GDM1 (cell line): ENCODE measurements at regions not wholly inside any gene's neighbourhood (a gene's known extent, or its start where the extent isn't known, plus 50 kb on each side); places are given as distances from the start of the nearest gene placed in this dataset.
A peak's percentile ranks its signal among the peaks of the same experiment; 100 is the strongest.
"Not testable (repeated sequence)": the region's sequence is repeated elsewhere in the genome, so short reads cannot be mapped to it uniquely, and the experiment has no call there.

Source experiments
- DNase-seq: peaks from one replicate; lab custom pipeline; 2025; lab: John Stamatoyannopoulos, UW

DNA sequence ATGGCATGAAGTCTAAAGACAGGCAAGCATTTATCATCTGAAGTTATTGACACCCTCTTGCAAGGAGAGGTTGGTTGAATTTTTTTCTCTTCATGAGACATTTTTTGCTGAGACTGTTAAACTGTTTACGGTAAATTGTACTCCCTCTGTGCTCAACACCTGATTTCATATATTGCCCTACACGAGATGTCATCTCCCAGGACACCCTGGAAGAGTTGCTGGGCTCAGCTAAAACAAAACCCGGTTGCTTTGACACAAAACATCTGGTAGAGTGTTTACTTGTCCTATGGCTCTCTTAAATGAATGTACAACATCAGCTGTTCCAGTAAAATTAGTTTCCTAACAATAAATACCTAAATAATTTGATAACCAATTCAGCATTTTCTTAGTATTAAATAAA lies 533.8 kb downstream of the SOCS6 start:
- DNase-seq, result no peak

DNA sequence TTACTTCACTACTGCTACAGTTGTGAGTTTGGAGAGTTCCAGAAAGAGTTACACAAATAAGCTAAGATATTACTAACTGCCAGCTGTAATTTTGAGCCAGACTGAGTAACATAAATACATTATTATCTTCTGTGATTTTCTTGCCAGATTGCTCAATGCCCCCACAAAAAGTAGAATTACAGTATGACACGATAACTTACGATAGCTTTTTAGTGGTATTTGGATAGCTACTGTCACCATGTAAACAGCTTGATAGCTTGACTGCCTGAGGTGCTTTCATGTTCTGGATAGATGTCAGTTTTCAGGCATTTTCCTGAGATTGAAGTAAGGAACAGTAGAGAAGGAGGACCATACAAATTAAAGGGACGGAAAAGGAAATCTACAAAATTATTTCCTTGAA lies 533.3 kb downstream of the SOCS6 start:
- DNase-seq, result no peak

DNA sequence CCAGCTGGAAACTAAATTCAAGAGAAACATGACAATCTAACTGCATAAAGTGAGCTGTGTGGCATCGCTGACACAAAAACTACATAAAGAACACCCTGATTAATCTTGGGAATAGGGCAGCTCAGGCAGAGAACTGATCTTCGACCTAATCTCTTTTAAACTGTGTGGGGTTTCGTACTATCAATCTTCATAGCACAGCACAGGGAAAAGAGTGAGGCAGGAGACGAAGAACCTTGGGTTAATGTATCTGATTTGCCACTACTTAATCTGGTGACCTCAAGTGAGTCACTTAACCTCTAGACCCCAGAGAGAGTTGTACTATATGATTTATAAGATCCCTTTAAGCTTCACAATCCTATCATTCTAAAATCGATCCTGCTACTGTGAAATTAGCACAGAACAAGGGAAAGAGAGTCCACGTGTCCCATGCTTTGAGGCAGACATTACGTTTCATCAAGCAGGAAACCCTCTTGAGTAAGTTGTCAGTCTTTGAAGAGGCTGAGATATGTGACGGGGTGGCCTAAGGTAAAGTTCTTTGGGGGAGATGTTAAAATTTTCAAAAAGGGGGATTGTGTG lies 519.7 kb downstream of the SOCS6 start:
- no peak for DNase-seq

DNA sequence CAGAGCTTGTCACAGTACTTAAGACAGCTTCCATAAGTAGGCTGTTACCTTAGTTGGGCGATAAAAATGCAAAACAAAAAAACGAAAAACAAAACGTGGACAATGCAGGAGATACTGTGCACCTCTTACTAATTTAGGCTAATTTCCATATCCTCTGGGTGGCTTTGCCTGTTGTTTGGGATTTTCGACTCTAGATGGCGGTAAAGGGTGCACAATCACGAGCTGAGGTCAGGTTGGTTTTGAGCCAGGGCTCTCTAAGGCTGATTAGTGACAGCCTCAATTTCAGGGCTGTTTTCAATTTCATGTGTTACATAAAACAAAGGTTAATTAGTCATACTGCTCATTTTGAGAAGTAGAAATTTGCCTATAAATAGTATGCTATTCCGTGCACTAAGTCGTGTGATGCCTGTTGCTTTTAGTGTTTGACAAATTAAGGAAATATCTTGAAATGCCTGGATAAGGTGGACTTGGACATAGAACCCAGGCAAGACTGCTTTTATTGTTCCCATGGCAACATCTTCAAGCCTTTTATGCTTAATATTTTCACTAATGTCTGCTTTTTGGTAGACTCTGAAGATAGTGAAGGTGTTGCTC lies 493.1 kb downstream of the SOCS6 start:
- DNase-seq, result peak; percentile 44

DNA sequence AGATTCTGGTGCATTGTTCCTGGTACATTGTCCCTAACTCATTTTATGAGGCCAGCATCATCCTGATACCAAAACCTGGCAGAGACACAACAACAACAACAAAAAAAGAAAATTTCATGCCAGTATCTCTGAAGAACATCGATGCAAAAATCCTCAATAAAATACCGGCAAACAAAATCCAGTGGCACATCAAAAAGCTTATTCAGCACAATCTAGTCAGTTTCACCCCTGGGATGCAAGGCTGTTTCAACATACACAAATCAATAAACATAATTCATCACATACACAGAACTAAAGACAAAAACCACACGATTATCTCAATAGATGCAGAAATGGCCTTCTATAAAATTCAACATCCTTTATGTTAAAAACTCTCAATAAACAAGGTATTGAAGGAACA lies 477.4 kb downstream of the SOCS6 start:
- not testable (repeated sequence) for DNase-seq

DNA sequence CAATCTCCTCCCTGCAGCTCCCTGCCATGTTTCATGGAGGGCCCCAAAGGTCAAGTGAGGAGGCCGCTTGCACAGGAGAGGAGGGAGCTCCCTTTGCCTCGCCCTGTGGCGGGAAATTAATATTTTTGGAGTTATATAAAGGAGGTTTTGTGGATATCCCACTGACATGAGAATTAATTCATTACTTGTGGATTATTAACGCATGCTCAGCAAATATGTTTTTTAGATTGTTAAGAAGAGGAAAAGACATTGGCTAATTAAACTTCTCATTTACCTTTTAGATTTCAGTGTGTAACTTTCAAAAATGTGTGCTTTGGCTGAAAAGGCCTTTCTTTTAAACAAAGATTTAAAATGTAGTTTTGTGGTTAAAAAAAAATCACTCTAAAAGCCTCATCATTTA lies 474.0 kb downstream of the SOCS6 start:
- no peak for DNase-seq

DNA sequence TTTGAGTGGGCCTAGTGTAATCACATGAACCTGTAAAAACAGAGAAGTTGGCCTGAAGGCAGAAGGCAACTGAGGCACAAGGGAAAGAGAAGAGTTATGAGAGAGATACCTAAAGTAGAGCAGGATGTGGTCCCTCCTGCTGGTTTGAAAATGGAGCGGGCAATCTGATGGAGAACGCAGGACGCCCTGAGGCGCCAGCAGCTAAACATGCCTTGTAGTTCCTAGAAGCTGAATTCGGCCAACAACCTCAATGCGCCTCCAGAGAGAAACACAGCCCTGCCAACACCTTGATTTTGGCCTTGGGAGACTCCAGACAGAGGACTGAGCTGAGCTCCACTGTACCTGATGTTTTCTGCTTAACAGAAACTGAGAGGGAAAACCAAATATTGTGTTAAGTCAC lies 469.9 kb downstream of the SOCS6 start:
- DNase-seq, result no peak

DNA sequence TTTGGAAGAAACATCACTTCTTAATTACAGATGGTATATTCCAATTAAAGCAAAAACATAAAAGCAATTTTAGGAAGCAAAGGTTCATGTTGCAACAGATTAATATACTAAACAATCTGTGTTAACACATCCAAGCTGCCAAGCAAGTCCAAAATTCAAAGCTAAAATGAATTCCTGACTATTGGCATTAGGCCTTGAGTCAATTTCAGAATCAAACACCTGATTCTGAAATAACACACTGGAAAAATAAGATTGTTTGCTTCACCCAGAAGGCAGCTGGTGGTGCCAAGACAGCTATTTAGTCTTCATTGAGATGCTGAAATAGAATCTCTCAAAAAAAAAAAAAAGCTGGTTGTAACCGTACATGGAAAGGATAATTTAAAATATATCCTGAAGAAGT lies 465.6 kb downstream of the SOCS6 start:
- DNase-seq, result no peak

DNA sequence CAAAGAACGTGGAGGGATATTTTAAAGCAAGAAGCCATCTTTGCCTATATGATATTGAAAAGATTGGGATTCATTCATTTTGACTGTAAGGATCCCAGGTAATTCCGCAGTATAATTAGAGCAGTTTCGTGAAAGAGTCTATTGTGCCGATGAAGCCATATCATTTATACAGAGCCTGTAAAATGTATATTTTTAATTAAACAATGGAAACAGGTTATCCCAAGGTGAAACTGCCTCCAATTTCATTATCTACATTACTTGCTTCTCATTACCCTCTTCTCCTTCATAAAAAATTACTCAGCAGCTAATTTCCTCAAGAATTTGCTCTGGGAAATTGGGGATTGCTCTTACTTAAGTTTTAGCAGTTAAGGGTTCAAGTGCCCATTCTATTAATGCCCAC lies 444.1 kb downstream of the SOCS6 start:
- no peak for DNase-seq

DNA sequence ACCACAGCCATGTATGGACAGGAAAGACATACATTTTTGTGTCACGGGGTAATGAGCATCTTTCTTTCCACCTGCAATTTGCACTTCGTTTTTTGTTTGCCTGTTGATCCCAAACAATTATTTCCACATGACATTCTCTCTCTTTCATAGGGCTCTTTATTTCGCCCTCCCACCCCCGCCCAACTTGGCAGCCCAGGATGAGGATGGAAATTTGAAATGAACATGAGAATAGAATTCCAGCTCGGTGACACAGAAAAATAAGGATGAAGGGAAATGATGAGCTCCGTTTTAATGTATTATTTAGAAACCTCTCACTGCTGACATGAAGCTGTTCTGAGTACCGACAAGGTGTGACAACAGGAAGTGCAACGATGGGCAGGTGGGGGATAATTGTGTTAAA lies 443.3 kb downstream of the SOCS6 start:
- no peak for DNase-seq

DNA sequence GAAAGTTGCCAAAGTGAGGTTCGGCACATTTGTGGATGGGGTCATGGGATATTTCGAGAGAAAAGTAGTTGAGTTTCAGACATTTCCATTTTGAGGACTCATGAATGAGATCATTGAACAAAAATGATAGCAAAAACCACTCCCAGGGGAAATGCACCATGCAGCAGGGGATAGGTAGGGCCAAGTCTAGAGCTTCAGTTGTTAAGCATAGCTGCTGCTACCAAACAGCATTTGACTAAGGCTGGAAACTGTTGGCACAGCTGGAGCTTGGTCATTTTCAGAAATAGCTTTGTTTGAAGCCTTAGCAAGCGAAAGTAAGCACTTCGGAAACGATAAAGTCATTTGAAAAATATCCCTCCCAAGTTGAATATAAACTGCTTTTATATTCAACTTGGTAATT lies 431.8 kb downstream of the SOCS6 start:
- no peak for DNase-seq

DNA sequence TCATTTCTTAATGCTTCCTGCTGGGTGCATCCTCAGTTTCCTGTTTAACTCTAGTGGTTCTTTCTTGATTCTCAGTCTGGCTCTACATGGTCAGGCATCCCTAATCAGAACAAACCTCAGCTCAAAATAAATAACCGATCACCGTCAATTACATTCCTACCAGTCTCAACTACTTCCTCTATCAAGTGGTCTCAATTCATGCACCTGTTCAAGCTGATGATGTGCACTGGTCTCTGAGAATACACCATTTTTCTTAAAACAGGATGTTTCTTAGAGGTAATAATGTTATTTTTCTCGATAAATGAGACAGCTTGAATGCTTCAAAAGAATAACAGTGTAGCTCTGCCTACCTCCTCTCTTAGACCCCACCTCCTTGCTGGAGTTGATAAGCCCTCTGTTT lies 420.9 kb downstream of the SOCS6 start:
- no peak for DNase-seq

DNA sequence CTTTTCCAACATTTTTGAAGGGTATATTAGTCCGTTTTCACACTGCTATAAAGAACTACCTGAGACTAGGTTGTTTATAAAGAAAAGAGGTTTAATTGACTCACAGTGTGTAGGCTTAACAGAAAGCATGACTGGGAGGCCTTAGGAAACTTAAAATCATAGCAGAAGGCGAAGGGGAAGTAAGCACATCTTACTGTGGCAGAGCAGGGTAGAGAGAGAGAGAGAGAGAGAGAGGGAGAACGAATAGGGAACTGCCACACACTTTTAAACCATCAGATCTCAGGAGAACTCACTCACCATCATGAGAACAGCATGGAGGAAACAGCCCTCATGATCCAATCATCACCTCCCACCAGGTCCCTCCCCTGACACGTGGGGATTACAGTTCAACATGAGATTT lies 420.3 kb downstream of the SOCS6 start:
- no peak for DNase-seq

DNA sequence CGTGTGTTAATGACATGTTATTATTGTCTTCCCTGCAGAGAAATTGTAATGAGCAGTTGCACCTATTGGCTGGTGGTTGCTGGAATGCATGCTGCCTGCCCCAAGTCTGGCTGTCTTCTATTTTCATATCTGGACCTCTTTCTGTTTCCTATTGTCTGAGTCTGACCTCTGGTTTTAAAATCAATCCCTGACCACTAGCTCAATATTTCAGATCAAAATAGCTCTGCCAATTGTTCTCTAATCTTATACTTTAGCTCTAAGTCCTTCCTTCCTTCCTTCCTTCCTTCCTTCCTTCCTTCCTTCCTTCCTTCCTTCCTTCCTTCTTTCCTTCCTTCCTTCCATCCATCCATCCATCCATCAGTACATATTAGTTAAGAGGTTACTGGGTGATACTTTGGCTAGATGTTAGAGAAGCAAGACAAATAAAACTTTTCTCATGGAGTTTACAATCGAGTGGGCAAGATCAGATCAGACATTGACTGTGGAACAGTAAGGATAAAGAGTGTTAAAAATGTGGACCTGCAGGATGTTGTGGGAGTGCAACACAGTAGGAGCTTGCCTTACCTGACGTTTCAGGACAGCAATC lies 417.1 kb downstream of the SOCS6 start:
- DNase-seq, result no peak

DNA sequence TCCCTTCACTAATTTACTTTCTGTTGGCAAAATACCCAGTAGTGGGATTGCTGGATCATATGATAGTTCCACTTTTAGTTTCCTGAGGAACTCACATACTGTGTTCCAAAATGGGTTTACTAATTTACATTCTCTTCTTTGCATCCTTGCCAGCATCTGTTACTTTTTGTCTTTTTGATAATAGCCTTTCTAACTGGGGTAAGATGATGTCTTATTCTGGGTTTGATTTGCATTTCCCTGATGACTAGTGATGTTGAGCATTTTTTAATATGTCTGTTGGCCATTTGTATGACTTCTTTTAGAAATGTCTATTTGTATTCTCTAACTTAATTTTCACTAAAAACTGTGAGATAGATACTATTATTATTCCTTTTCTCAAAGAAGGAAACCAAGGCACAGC lies 411.7 kb downstream of the SOCS6 start:
- DNase-seq, result no peak

DNA sequence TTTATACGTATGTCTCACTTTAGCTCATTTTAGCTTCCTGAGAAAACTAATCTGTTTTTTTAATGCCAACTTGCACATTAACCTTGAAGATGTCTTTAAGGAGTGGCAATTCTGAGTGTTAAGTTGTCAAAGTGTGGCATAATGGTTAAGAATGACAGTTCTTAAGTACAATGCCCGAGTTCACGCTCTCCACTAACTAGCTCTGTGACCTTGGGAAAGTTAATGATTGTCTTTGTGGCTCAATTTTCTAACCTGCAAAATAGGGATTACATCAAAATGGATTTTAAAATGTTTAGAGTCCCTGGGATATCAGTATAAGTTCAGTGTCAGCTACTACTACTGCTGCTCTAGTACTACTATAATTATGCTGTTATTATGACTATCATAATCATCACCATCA lies 409.7 kb downstream of the SOCS6 start:
- DNase-seq, result no peak

DNA sequence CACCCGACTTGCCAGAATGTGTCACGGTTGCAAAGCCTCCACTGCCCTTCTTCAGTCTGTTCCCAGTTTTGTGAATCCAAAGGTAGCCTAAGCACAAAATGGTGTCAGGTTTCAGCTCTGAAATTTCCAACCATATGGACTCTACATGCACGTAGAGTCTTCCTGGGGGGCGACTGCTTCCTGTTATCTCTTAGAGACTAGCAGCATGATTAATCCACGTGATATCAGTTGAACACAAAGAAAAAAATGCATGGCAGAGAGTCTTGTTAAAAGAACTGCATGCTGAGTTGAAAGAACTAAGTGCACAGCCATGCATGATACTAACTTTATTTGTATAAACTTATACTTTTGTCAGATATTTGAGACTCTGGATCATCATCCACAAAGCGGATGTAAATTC lies 404.4 kb downstream of the SOCS6 start:
- no peak for DNase-seq

DNA sequence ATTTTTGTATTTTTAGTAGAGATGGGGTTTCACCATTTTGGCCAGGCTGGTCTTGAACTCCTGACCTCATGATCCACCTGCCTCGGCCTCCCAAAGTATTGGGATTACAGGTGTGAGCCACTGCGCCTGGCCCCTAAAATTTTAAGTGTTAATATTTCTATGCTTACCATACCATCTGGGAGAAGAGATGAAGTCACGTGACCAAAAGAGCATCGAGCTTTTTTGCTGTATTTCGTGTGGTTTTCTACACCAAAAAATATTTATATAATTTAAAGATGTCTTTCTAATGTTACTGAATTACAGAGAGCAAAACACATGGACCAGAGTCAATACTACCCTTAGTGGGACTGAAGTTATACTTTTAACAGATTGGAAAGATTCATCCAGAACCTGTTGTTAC lies 400.9 kb downstream of the SOCS6 start:
- not testable (repeated sequence) for DNase-seq

DNA sequence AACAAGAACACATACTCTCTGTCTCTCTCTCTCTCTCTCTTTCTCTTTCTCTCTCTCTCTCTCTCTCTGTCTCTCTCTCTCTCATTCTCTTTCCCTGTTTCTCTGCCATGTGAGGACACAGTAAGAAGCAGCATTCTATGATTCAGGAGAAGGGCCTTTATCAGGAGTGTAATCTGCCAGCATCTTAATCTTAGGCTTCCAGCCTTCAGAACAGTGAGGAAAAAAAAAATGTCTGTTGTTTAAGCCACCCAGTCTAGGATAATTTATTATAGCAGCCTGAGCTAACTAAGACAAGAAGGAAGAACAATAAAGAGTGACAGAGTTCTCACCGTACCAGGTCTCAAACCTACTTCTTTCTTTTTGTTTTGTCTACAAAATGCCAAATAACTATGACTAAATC lies 399.4 kb downstream of the SOCS6 start:
- DNase-seq, result no peak

DNA sequence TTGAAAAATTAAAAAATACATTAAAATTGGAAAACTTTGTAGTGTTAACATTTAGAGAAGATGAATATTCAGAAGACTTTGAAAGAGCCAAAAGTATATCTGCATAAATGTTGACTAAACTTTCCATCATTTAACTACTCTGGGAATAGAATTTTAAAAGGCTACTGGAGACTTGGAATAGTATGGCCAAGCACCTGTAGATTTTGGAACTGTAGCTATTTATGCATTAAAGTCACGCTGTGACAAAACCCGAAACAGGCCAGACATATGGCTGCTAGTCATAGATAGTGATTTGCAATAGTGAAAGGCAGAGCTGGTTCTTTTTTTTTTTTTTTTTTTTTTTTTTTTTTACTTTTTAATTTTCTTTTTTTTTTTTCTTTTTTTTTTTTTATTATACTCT lies 396.0 kb downstream of the SOCS6 start:
- no peak for DNase-seq

DNA sequence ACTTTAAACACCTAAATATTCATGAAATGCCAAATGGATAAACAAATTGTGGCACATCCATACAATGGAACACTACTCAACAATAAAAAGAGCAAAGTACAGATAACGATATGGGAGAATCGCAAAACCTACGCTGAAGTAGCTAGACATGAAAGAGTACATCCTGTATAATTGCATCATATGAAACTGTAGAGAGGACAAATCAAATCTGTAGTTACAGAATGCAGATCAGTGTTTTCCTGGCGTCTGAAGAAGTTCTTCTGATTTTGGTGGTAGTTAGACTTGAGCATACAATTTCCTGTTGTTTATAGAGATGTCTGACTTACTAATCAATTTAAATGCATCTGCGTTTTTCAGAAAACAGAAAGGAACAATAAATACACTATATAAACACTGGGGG lies 394.4 kb downstream of the SOCS6 start:
- DNase-seq, result no peak

DNA sequence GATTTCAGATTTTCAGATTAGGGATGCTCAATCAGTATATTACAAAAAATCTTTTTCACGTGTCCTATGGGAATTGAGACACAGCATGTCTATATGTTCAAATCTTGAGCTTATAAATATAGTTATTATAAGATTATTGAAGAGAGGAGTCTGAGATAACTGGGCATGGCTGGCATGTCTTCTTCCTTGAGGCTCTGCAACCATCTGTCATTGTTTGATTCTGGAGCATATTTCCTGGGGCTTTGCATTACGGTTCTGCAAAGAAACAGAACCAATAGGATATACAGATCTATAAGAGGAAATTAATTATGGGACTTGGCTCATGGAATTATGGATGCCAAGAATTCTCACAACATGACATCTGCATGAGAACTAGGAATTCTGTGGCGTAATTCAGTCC lies 386.1 kb downstream of the SOCS6 start:
- DNase-seq, result no peak

DNA sequence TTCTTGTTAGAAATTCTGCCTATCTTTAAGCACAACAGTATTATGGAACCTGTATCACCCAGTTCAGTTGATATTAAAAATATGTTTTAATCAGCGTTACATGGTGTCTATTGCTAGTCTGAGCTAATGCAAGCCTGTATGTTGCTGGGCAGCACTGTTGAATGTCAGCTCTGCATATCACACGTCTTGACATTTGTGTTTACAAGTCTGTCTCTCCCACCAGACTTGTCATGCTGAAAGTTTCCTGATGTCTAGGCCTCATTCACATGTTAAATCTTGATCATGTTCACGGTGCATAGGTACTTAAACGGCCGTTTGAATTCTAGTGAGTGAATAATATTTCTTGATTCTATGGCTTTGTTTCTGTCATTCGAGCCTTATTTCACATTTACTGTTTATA lies 385.0 kb downstream of the SOCS6 start:
- DNase-seq, result no peak

DNA sequence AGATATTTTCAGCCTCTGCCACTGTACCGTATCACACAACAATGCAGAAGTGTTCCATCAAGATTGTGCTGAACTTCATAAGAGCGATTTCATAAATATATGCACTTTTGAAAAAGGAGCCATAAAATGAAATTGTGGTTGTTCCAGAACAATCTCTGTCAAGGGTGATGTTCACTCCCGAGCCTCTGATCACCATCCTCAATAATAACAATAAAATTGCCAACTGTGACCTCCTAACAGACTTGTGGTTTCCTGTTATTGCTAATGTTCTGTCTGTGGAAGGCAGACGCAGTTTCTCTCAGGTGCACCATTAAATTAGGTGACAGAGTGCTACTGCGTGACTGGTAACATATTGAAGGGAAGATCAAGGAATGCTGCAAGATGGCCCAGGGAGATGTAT lies 383.7 kb downstream of the SOCS6 start:
- DNase-seq, result no peak
